Activated CD8-positive, alpha-beta memory T cell treated with anti-CD3 and anti-CD28 coated beads, Interleukin-2, amount 50 U/mL, for 4 hours (primary cell): ENCODE measurements at regions not wholly inside any gene's neighbourhood (a gene's known extent, or its start where the extent isn't known, plus 50 kb on each side); places are given as distances from the start of the nearest gene placed in this dataset.

Experiments used
- DNase-seq: peaks from one replicate; pipeline ENCODE4 v3.0.0-alpha.2; 2020

DNA sequence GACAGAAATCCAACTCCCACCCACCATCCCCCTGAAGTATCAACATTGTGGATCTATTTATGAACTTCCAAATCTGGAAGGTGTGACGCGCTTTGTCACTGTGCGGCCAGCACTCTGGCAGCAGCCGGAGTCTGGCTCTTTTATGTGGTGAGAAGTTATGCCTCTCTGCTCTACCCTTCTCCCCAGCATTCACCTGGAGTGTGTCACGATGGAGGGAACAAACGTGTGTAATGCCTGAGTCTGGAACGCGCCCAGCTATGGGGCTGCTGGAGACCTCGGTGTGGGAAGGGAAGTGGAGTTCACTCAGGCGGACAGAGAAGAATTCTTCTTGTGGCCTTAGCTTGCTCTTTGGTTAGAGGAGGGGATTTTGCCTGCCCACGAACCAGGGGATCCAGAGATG is 222.1 kb upstream of the RPL34 start:
- DNase-seq, result no peak

DNA sequence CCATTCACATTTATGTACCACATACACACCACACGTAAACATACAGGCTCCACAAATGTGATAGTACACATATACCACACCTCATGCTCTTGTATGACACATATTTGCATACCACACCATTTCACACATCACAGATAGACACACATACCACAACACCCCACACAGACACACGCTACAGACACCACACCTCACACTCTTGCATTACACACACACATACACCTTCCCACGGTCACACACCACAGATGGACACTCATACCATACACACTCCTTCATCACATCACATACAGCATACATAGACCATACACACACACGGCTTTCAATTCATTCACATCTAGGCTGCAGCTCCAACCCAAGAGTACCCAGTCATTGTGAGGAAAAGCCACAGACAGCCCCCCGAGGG is 222.5 kb upstream of the RPL34 start:
- DNase-seq, result no peak

DNA sequence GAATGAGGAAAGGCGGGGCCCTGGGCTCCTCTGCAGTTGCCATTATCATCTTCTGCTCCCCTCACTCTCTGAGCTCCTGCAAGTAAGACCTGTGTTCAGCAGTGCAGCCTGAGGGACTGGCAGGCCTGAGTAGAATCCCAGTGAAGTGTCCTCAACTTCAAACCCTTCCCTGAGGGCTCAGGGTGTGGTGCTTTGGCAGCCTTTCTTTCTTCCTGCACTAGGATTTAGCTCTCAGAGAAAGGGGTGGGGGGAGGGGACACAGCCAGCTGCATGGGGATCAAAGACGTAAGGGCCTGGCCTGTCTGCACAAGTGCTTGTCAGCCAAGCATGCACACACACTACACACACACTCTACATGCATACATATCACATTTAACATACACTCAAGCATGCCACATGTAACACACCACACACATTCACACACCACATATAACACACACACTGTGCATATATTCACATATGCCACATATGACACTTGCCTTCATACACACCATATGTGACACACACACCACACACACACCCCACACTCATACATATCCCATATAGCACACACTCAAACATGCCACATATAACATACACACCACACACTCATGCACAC is 223.4 kb upstream of the RPL34 start:
- no peak for DNase-seq

DNA sequence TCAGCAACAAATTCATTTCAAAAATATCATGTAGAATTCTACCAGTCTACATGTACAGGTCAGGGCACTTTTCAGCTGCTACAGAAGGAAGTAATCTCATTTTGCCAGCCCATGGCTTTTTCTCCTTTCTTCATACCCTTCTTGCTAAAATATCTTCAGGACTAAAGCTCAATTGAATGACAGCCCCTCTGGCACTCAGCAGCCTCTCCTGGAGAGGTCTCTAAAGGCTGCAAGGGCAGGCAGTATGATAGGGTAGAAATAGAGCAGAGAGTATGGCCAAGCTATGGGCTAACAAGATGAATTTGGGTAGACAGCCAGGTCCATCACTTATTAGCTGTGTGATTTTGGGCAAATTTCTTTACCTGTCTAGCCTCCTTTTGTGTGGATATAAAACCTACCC is 224.6 kb upstream of the RPL34 start:
- DNase-seq, result no peak

DNA sequence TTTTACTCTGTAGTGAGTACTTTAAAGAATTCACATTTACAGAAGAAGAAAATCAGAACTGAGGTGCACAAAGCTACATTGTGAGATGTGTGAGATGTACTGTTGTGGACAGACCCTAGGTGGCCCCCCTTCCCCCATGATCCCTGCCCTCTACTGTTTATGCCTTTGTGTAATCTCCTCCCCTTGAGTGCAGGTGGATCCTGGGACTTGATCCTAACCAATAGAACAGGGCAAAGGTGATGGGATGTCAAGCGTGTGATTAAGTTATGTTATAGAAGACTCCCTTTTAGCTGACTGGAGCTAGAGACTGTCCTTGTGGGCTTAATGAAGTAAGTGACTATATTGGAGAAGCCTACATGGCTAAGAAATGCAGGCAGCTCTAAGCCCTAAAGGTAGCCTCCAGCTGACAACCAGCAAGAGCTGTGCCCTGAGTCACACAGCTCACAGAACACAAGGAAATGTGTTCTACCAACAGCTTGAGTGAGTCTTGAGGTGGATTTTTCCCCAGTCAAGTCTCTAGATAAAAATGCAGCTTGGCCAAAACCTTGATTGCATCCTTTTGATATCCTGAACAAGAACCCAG is 225.2 kb upstream of the LEF1 start:
- DNase-seq, result no peak

DNA sequence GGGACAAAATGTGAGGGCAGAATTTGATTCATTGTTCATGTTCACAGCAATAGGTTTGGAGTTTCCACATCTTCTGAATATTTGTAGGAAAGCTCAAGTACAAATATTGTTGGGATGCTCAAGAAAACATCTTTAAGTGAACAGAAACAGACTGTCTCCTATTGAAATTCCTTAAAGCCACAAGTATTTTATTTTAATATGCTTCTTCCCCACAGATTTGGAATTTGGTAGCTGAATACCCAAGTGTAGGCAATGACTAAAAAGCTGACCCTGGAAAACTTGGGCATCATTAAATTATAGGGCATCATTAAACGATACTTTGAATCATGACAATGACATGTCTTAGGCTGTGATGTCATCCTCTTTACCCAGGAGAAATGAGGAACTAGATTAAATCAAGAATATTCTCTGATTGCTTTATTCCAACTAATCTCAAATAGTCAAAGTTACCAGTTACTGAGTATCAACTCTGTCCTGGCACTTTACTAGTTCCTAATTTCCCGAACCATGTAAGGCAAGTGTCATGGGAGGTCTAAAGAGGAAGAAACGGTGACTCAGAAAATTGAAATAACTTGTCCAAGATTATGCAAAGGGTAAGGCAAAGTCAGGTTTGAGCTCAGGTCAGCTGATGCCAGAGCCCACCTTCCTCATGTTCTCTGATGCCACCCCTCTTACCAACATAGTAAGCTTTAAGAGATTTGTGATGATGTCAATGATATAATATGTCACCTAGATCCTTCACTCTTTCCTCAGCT is 223.1 kb upstream of the LEF1 start:
- no peak for DNase-seq

DNA sequence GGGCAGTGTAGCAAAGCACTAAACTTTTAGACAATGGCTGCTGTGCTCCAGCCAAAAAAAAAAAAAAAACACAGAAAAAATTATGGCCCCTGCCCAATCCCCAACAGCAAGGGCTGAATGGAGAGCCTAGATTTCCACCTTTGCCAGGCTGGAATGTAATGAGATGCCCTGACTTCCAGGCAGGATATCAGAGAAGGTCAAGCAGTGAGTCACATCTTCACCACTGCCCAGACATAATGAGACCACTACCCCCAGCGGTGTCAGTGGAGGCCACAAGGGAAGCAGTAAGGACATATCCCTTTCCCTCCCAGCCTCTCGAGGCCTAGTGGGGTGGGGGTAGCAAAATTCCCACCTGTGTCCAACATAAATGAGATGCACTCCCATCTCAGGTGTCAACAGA is 216.3 kb upstream of the LEF1 start:
- DNase-seq, result no peak

DNA sequence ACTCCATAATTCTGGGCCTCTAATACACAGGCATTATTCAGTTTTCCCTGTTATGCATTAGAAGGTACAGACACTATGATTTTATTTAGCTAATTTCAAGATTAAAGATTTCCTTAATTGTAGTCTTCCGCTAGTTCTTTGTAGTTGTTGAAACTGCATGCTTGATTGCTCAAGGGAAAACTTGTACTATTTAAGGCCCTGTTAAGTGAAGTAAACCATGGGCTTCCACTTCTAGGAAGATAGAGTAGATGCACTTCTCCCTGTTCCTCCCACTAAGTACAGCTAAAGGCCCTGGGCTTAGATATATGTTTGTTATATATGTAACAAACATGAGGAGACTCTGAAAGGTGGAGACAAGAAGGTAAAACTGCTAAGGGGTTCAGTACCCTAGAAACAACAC is 215.8 kb upstream of the LEF1 start:
- DNase-seq, result no peak

DNA sequence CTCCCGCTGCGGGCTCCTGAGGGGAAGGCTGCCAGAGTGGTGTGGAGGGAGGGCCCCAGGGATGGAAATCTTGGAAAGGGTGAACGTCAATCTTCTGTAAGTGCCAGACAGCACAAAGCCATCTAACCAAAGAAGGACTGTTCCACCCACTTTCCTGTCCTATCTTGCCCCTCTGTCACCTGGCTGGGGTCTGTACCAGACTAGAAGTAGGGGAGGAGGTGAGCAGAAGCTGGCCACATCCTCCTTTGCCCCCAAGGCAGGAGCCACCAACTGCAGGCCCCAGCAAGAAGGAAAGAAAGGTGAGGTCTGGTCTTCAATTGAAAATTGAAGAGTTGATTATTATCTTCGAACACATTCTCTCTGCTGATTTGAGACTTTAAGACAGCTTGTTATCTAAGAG is 214.4 kb upstream of the LEF1 start:
- no peak for DNase-seq

DNA sequence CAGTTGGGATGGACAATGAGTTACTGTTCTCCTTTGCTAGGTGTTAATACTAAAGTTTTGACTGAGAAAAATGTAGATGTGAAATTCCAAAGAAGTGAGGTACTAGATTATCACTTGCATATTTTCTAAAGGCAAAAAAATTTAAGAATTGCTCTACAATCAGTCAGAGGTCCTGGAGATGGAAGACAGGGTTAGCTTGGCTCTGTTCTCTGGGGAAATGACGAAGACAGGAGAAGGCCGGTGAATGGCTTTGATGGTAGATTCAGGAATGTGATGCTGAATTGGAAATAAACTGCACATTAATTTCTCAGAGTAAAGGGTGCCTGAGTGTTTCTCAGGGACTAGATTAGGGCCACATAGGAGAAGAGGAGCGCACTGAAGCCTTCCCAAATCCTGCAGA is 214.0 kb upstream of the LEF1 start:
- DNase-seq, result no peak

DNA sequence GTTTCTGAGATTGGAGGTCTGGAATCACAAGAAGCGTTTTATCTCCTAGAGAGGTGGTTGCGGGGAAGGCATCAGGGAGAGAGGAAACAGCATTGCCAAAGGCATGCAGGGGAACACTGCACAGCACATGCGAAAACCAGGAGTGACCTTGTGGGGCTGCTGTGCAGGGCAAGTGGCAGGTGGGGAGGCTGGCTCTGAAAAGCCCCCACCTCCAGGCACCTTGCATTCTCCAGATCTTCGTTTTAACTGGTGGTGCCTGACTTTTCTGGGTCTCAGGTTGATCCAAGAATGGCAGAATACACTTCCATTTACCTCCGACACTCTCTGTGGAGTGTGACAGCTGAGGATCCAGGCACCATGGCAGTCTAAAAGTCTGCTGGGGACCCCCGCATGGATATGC is 209.4 kb upstream of the LEF1 start:
- DNase-seq, result no peak

DNA sequence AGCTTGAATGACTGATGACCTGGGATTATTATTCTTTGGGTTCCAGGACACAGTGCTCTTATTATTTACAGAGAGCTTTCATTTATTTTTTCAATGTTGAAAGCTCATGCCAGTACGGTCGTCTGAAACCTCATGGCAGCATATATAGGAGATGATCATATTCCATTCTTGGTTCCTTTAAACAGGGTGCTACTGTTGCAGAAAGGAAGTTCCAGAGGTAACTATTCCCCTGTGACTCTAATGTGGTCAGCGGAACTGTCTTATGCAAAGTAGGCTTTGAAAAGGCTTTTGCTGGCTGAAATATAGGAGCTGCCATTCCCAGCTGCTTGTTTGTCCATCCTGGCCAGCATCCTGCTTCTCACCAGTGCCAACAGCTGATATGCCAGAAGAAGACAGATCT is 208.3 kb upstream of the LEF1 start:
- DNase-seq, result no peak

DNA sequence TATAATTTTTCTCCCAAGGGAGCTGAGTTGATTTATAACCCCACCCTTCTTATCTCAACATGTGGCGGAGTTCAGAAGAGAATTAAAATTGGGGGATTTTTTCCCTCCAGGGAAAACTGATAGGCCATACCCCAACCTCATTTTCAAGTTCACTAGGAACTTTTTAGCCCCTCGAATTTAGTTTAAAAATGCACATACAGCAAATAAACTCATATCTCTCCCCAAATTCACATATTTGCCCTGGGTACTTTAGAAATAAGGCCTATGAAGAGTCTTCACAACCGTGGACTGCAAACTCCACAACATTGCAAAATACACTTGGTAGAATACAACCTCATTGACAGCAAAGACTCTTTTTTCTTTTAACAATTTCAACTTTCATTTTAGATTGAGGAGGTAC is 206.7 kb upstream of the LEF1 start:
- DNase-seq, result no peak

DNA sequence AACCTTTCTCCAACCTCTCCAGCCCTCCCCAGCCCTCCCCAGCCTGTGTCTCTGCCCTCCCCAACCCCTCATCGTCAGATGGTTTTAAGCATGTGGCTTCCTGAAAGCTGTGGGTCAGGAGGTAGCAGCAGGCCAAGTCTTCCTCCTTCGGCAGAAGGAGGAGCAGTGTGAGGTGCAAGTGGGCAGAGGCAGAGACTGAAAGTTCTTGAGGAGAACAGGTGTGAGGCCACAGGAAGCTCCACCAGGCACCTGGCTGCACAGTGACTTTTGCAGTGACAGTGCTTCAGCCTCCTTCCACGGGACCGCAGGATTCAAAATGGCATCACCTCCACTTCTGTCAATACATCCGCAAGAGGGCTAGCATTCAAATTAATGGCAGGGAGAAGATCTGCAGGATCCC is 203.9 kb upstream of the LEF1 start:
- DNase-seq, result peak; percentile 20

DNA sequence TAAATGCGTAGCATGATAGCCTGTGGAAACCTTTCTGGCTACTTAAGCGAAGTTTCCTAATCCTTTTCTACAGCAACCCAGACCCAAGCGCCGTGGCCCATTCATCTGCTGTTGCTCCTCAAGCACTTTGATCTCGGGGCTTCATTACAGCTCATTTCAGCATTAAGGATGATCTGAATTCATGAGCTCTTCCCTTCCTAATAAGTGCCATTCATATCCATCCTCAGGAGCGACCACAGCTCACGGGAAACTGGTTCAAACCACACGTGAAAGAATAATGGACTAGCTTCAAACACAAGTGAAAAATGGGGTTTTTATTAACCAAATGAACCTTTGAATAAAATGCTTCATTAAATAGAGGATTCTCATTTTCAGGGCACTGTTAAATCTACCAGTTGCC is 202.6 kb upstream of the LEF1 start:
- DNase-seq, result no peak

DNA sequence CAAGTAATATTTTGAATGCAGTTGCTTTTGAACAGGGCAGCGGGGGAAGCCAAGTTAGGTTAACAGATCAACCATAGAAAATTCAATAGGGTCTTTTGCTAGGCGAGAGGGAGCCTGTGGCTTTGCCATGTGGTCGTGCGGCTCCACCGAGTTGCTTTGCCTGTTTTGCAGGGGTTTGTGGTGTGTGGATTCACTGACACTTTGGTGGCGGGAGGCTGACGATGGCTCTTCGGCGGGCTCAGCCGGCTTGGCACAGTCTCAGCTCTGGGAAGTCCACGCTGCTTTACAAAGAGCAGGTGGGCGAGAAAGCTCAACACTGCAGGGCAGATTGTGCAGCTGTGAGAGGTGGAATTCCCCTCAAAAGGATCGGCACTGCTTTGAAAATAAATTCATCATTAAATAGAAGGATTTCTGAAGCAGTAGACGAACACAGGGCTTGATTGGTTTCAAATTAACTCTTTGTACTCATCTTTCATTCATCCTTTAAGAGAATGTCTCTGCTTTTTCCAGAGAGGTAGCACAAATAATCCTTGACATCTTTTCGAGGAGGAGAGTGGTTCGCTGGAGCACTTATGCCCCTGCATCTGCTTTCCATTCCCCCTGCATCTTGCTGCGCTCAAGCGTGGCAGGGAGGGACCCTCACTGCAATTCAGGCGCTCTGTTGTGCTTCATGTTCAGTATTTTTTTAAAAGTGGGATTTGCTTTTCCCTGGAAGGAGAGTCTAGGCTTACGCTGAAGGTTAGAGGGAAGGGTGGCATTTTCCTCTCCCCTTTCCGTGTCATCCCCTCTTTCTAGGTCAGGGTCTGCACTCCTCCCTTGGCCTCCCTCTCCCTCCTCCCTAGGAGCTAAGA is 201.8 kb upstream of the LEF1 start:
- DNase-seq, result peak; percentile 49

DNA sequence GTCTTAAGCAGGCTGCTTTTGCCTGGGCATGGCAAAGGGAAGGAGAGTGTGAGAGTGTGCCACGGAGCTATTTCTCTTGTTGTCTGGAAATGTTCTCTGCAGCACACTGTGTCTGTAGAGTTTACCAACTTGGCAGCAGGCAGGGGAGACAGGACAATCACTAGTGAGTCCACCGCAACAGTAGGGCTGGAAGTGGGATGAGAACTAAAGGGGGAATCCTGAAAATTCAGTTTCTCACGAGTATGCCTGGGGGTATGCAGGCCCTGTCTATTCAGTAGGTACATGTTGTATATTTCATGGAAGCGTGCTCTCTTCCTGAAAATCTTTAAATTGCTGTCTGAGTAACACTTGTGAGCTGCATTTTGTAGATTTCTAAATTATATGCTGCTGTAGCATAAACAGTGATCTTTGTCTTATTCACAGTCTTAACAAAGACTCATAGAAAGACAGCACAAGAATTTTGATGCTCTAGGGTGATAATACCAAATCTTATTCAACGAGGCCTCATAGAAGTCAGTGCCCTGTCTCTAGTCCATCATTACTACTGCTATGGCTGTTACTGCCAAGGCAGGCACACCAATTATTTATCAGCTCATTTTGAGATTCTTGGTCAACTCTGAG is 200.4 kb upstream of the LEF1 start:
- DNase-seq, result no peak

DNA sequence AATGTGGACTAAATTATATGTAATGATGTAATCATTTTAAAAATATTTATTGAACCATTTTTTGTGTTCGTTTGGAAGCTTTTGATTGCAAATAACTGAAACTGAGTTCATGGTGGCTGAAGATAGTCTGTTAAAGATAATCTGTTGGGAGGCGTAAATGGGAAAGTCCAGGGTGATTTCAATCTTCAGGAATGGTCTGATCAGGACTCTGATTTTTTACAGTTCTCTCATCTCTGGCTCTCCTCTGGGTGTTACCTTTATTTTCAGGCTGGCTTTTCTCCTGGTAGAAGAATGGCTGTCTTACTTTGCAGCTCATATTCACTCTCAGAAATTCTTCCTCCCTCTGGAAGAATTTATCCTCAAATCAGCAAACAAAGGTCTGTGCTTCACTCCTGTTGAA is 199.0 kb upstream of the LEF1 start:
- DNase-seq, result no peak

DNA sequence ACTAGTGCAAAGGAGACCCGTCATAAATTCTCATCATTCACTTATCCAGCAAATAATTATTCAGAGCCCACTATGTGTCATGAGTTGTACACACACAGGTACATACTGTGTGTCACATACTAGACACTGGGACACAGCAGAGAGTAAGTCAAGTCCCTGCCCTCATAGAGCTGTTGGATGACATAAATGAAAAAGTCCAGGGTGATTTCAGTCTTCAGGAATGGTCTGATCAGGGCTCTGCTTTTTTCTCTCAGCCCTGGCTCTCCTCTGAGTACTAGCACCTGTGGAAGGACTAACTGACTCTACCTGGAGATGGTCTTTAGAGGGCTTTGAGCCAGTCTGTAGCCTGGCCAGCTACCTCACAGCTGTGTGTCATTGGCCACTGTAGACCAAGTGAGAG is 198.0 kb upstream of the LEF1 start:
- DNase-seq, result no peak

DNA sequence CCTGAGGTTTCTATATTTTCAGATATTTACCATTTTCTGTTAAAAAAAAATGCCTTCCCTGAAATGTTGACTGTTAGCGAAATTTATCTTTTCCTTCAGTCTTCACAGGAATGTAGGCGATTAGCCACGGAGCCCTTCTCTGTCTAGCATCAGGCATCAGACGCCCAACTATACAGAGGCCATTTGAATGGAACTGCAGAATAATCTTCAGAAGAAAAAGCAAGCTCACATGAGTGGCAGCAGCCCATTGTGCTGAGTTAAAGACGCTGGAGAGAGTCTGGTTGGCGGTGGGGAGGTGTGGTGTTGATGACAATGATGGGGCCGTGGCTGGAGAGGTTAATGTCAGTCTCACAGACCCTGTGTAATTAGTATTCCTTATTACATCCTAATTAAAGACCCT is 196.8 kb upstream of the LEF1 start:
- DNase-seq, result no peak

DNA sequence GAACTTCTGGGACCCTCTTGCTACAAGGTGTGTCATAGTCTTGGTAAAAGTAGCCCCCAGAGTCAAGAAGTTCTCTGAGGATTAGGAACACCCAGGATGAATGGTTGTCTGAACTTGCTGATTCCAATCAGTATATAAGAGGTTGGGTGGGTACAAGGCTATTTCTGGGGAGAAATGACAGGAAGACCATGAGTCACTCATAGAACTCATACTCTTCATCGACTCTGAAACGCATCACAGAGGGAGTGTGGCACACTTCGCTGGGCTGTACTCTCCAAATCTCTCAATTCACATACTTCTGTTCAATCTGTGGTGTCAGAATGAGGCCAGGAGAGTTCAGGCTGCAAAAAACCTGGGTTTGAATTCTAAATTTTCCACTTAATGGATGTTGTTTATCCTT is 193.2 kb upstream of the LEF1 start:
- no peak for DNase-seq

DNA sequence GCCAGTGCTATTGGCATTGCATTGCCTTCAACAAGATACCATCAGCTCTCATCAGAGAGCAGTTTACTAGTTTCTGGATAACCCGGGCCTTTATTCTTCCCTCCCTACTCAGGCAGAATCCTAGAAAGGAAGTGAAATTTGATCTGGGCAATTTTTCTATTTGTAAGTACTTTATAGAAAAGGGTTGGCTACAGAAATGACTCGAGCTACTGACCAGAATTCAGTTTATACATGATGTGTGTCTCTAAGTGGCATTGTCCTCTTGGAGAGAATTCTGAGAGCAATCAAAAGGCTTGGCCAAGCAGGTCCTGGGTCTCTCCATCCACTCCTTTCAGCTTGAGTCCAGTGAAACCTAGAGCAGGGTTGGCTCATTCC is 192.7 kb upstream of the LEF1 start:
- DNase-seq, result no peak

DNA sequence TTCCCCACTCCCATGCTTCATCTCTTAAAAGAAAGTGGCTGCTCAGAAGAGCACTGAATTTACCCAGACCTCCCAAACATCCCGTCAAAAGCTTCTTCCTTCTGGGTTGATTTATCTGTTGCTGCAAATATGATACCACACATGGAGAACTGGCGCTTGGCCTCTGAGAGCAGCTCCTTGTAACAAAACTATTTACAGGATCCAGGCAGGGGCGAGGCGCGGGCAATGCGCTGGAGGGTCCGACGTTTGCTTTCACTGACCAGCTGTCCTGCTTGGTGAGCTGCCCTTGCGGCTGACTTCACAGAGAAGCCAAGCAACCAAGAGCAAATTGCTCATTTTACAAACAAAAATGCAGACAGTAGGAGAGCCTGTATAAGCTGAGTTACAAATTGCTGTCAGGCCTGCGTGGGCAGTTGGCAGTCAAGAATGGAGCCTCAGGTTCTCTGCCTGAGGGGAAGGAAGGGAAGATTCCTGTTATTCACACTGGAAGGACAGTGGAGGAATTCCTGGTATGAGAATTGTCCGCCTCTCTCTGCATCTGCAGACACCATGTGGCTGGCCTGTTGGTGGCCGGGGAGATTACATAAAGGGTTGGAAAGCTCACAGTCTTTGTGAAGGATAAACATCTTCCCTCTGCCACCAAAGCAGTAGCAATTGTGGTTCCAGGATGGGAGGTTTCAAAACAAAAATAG is 192.2 kb upstream of the LEF1 start:
- DNase-seq, result no peak
